Activated CD4-positive, alpha-beta T cell treated with anti-CD3 and anti-CD28 coated beads for 4 hours (primary cell): ENCODE measurements at regions not wholly inside any gene's neighbourhood (a gene's known extent, or its start where the extent isn't known, plus 50 kb on each side); places are given as distances from the start of the nearest gene placed in this dataset.

Experiments used
- DNase-seq, 2 donors: peaks; one replicate each; pipeline ENCODE4 v3.0.0-alpha.2; 2020

- DNase-seq: no peak
Measured at GRCh38 chr5:113804943-113805342, 291.4 kb downstream of the YTHDC2 start.

- no peak for DNase-seq
Measured at GRCh38 chr5:113806250-113806649, 292.8 kb downstream of the YTHDC2 start.

GRCh38 chr5:113806904-113807303 lies 293.4 kb downstream of the YTHDC2 start:
- DNase-seq: no peak

GRCh38 chr5:113807427-113807991 lies 294.0 kb downstream of the YTHDC2 start:
- DNase-seq: no peak

- no peak for DNase-seq
Measured at GRCh38 chr5:113808956-113809355, 295.5 kb downstream of the YTHDC2 start.

GRCh38 chr5:113809626-113810025 lies 296.1 kb downstream of the YTHDC2 start:
- no peak for DNase-seq

- DNase-seq: no peak
Measured at GRCh38 chr5:113813466-113813865, 300.0 kb downstream of the YTHDC2 start.

- DNase-seq: no peak
Measured at GRCh38 chr5:113817683-113818082, 304.2 kb downstream of the YTHDC2 start.

GRCh38 chr5:113823696-113824095 lies 310.2 kb downstream of the YTHDC2 start:
- DNase-seq: no peak

GRCh38 chr5:113824307-113824706 lies 310.8 kb downstream of the YTHDC2 start:
- no peak for DNase-seq

GRCh38 chr5:113825176-113825575 lies 311.7 kb downstream of the YTHDC2 start:
- no peak for DNase-seq

- DNase-seq: no peak
Measured at GRCh38 chr5:113846941-113847340, 333.4 kb downstream of the YTHDC2 start.

- no peak for DNase-seq
Measured at GRCh38 chr5:113864437-113864836, 350.9 kb downstream of the YTHDC2 start.

- DNase-seq: no peak
Measured at GRCh38 chr5:113866763-113867162, 353.3 kb downstream of the YTHDC2 start.

GRCh38 chr5:113869611-113870010 lies 356.1 kb downstream of the YTHDC2 start:
- DNase-seq: no peak

- DNase-seq: no peak
Measured at GRCh38 chr5:113871972-113872371, 358.5 kb downstream of the YTHDC2 start.

- no peak for DNase-seq
Measured at GRCh38 chr5:113875096-113875495, 361.6 kb downstream of the YTHDC2 start.

- no peak for DNase-seq
Measured at GRCh38 chr5:113891491-113891890, 378.0 kb downstream of the YTHDC2 start.

- no peak for DNase-seq
Measured at GRCh38 chr5:113896789-113897188, 383.3 kb downstream of the YTHDC2 start.

- no peak for DNase-seq
Measured at GRCh38 chr5:113897748-113898147, 384.3 kb downstream of the YTHDC2 start.

GRCh38 chr5:113900141-113900540 lies 386.6 kb downstream of the YTHDC2 start:
- DNase-seq: no peak

- no peak for DNase-seq
Measured at GRCh38 chr5:113900816-113901215, 387.3 kb downstream of the YTHDC2 start.

- DNase-seq: no peak
Measured at GRCh38 chr5:113901718-113902117, 388.2 kb downstream of the YTHDC2 start.

- DNase-seq: no peak
Measured at GRCh38 chr5:113902917-113903660, 389.6 kb downstream of the YTHDC2 start.

- no peak for DNase-seq
Measured at GRCh38 chr5:113909782-113910181, 396.3 kb downstream of the YTHDC2 start.
